HEK293 (cell line): ENCODE measurements at regions not wholly inside any gene's neighbourhood (a gene's known extent, or its start where the extent isn't known, plus 50 kb on each side); places are given as distances from the start of the nearest gene placed in this dataset.

Source experiments
- CTCF ChIA-PET: fragments of 350-600 bp; formaldehyde crosslinking; extraction: SDS; loops from one replicate; lab custom pipeline; 2021; ENCODE audit warnings: antibody characterized with exemption; lab: Yijun Ruan, JAX
- POLR2A ChIA-PET: fragments of 300-600 bp; formaldehyde crosslinking; extraction: SDS; loops from one replicate; lab custom pipeline; 2020; ENCODE audit warnings: antibody characterized with exemption, inconsistent platforms; lab: Yijun Ruan, JAX
- H3K27ac ChIP-seq: fragments of 200-500 bp; sonication (Bioruptor generic); 2 replicates; pipeline ENCODE4 v1.5.1; 2014; ENCODE audit warnings: low read depth, low read length, control low read depth, inconsistent platforms; ENCODE audit errors: extremely low read depth
- H3K36me3 ChIP-seq, 2 experiments: fragments of 200-500 bp in 1 of 2; sonication (Bioruptor generic) in 1 of 2; 1 replicate in 1 of 2; 2 replicates in 1 of 2; pipeline ENCODE4 v1.5.1; 2014 to 2017; ENCODE audit warnings: inconsistent platforms in 2 of 2, low read length in 2 of 2; ENCODE audit not compliant: control insufficient read depth in 2 of 2, insufficient read depth in 1 of 2
- H3K4me1 ChIP-seq: fragments of 200-500 bp; sonication (Bioruptor generic); 2 replicates; pipeline ENCODE4 v1.5.1; 2014; ENCODE audit warnings: mild to moderate bottlenecking, low read length, inconsistent platforms; ENCODE audit not compliant: control insufficient read depth, insufficient read depth
- H3K4me3 ChIP-seq: 2 replicates; pipeline ENCODE4 v1.5.1; 2011; ENCODE audit warnings: low read depth, mild to moderate bottlenecking, control low read depth, low read length, moderate library complexity
- H3K9me3 ChIP-seq: fragments of 200-500 bp; sonication (Bioruptor generic); 2 replicates; pipeline ENCODE4 v1.5.1; 2014; ENCODE audit warnings: low read depth, low read length, inconsistent platforms; ENCODE audit not compliant: control insufficient read depth, insufficient read depth
- BCL11B ChIP-seq: fragments of 450-650 bp; formaldehyde crosslinking; IDR thresholded peaks from 2 replicates; pipeline ENCODE4 v1.5.1; 2016; ENCODE audit warnings: low read depth, missing biosample characterization, missing genetic modification characterization
- GLIS1 ChIP-seq: fragments of 450-650 bp; formaldehyde crosslinking; IDR thresholded peaks from 2 replicates; pipeline ENCODE4 v1.5.1; 2016; ENCODE audit warnings: missing biosample characterization, missing genetic modification characterization
- KLF1 ChIP-seq: fragments of 450-650 bp; formaldehyde crosslinking; IDR thresholded peaks from 2 replicates; pipeline ENCODE4 v1.5.1; 2016; ENCODE audit warnings: missing biosample characterization, missing genetic modification characterization
- KLF10 ChIP-seq: fragments of 450-650 bp; IDR thresholded peaks from 2 replicates; pipeline ENCODE4 v1.5.1; 2018; ENCODE audit warnings: missing biosample characterization, mild to moderate bottlenecking, missing genetic modification characterization
- SCRT2 ChIP-seq: fragments of 450-650 bp; formaldehyde crosslinking; IDR thresholded peaks from 2 replicates; pipeline ENCODE4 v1.5.1; 2016; ENCODE audit warnings: missing biosample characterization, missing genetic modification characterization
- SP2 ChIP-seq: fragments of 450-650 bp; formaldehyde crosslinking; IDR thresholded peaks from 2 replicates; pipeline ENCODE4 v1.5.1; 2016; ENCODE audit warnings: missing biosample characterization, missing genetic modification characterization
- YY2 ChIP-seq: fragments of 450-650 bp; formaldehyde crosslinking; IDR thresholded peaks from 2 replicates; pipeline ENCODE4 v1.5.1; 2016; ENCODE audit warnings: missing biosample characterization, missing genetic modification characterization
- ZBTB21 ChIP-seq: fragments of 450-650 bp; formaldehyde crosslinking; IDR thresholded peaks from 2 replicates; pipeline ENCODE4 v1.5.1; 2017; ENCODE audit warnings: missing biosample characterization, missing genetic modification characterization
- ZBTB8A ChIP-seq: fragments of 450-650 bp; formaldehyde crosslinking; IDR thresholded peaks from 2 replicates; pipeline ENCODE4 v1.5.1; 2016; ENCODE audit warnings: missing biosample characterization, missing genetic modification characterization
- ZFHX2 ChIP-seq: fragments of 450-650 bp; formaldehyde crosslinking; conservative IDR thresholded peaks from 2 replicates; pipeline ENCODE4 v1.5.1; 2016; ENCODE audit warnings: missing biosample characterization, missing genetic modification characterization
- ZFP3 ChIP-seq: fragments of 450-650 bp; formaldehyde crosslinking; IDR thresholded peaks from 2 replicates; pipeline ENCODE4 v1.5.1; 2016; ENCODE audit warnings: low read depth, missing biosample characterization, missing genetic modification characterization
- ZNF146 ChIP-seq: fragments of 450-650 bp; formaldehyde crosslinking; IDR thresholded peaks from 2 replicates; pipeline ENCODE4 v1.5.1; 2016; ENCODE audit warnings: missing biosample characterization, missing genetic modification characterization
- ZNF214 ChIP-seq: fragments of 450-650 bp; formaldehyde crosslinking; IDR thresholded peaks from 2 replicates; pipeline ENCODE4 v1.5.1; 2017; ENCODE audit warnings: missing biosample characterization, mild to moderate bottlenecking, missing genetic modification characterization, borderline replicate concordance
- ZNF221 ChIP-seq: fragments of 450-650 bp; formaldehyde crosslinking; IDR thresholded peaks from 2 replicates; pipeline ENCODE4 v1.5.1; 2017; ENCODE audit warnings: missing biosample characterization, missing genetic modification characterization, borderline replicate concordance
- ZNF416 ChIP-seq: fragments of 450-650 bp; formaldehyde crosslinking; IDR thresholded peaks from 2 replicates; pipeline ENCODE4 v1.5.1; 2016; ENCODE audit warnings: missing biosample characterization, missing genetic modification characterization
- ZNF510 ChIP-seq: fragments of 450-650 bp; formaldehyde crosslinking; IDR thresholded peaks from 2 replicates; pipeline ENCODE4 v1.5.1; 2018; ENCODE audit warnings: mild to moderate bottlenecking, missing genetic modification characterization, missing biosample characterization; ENCODE audit not compliant: insufficient replicate concordance
- ZNF530 ChIP-seq: fragments of 450-650 bp; formaldehyde crosslinking; IDR thresholded peaks from 2 replicates; pipeline ENCODE4 v1.5.1; 2016; ENCODE audit warnings: low read depth, missing biosample characterization, missing genetic modification characterization
- ZNF544 ChIP-seq: fragments of 450-650 bp; formaldehyde crosslinking; IDR thresholded peaks from 2 replicates; pipeline ENCODE4 v1.5.0; 2017; ENCODE audit warnings: missing biosample characterization, missing genetic modification characterization
- ZNF558 ChIP-seq: fragments of 450-650 bp; formaldehyde crosslinking; IDR thresholded peaks from 2 replicates; pipeline ENCODE4 v1.5.1; 2016; ENCODE audit warnings: missing biosample characterization, missing genetic modification characterization
- ZNF610 ChIP-seq: fragments of 450-650 bp; formaldehyde crosslinking; IDR thresholded peaks from 2 replicates; pipeline ENCODE4 v1.5.1; 2016; ENCODE audit warnings: missing biosample characterization, missing genetic modification characterization, borderline replicate concordance
- ZNF623 ChIP-seq: fragments of 450-650 bp; formaldehyde crosslinking; IDR thresholded peaks from 2 replicates; pipeline ENCODE4 v1.5.1; 2016; ENCODE audit warnings: missing biosample characterization, missing genetic modification characterization
- ZNF76 ChIP-seq: fragments of 450-650 bp; formaldehyde crosslinking; IDR thresholded peaks from 2 replicates; pipeline ENCODE4; 2016; ENCODE audit warnings: low read depth, missing biosample characterization, missing genetic modification characterization, borderline replicate concordance
- ZNF777 ChIP-seq: fragments of 450-650 bp; formaldehyde crosslinking; IDR thresholded peaks from 2 replicates; pipeline ENCODE4 v1.5.1; 2017; ENCODE audit warnings: missing biosample characterization, missing genetic modification characterization, borderline replicate concordance
- ZNF830 ChIP-seq: fragments of 450-650 bp; IDR thresholded peaks from 2 replicates; pipeline ENCODE4 v1.5.0; 2018; ENCODE audit warnings: missing biosample characterization, missing genetic modification characterization, low read depth, mild to moderate bottlenecking, moderate library complexity
- ZNF843 ChIP-seq: fragments of 450-650 bp; formaldehyde crosslinking; IDR thresholded peaks from 2 replicates; pipeline ENCODE4 v1.5.1; 2016; ENCODE audit warnings: missing biosample characterization, missing genetic modification characterization
- TF ChIP-seq, protein P1 (sequence below): fragments of 450-650 bp; IDR thresholded peaks from 2 replicates; pipeline ENCODE4 v1.5.1; 2018; ENCODE audit warnings: missing biosample characterization, missing genetic modification characterization
- TF ChIP-seq, protein P2 (sequence below): fragments of 450-650 bp; formaldehyde crosslinking; IDR thresholded peaks from 2 replicates; pipeline ENCODE4 v1.5.1; 2016; ENCODE audit warnings: missing biosample characterization, missing genetic modification characterization
- TF ChIP-seq, protein P3 (sequence below): fragments of 450-650 bp; formaldehyde crosslinking; IDR thresholded peaks from 2 replicates; pipeline ENCODE4 v1.5.1; 2017; ENCODE audit warnings: missing biosample characterization, missing genetic modification characterization
- TF ChIP-seq, protein P4 (sequence below): fragments of 450-650 bp; formaldehyde crosslinking; IDR thresholded peaks from 2 replicates; pipeline ENCODE4 v1.5.1; 2016; ENCODE audit warnings: missing biosample characterization, missing genetic modification characterization
- TF ChIP-seq, protein P5 (sequence below): fragments of 450-650 bp; formaldehyde crosslinking; IDR thresholded peaks from 2 replicates; pipeline ENCODE4 v1.5.1; 2016; ENCODE audit warnings: missing biosample characterization, missing genetic modification characterization
- TF ChIP-seq, protein P6 (sequence below): fragments of 450-650 bp; formaldehyde crosslinking; IDR thresholded peaks from 2 replicates; pipeline ENCODE4; 2016; ENCODE audit warnings: missing biosample characterization, missing genetic modification characterization

DNA sequence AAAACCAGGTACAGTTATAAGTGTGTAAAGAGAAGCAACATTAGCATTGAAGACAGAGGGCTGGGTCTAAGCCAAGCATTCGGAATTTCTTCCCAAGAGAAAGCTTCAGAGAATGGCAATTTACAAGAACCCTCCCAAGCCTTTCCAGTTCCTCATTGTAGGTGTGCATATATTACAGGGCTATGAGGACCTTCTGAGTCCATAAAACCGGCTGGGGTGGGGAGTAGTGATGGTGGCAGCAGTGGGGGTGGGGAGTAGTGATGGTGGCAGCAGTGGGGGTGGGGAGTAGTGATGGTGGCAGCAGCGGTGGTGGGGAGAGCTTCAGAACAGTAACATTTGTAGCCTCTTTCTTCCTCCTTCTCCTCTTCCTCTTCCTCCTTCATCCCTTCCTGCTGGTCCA is 368.7 kb upstream of the UMPS start:
- H3K27ac ChIP-seq, result no peak overlapping the region
- CTCF ChIA-PET, result interaction anchor here (0.5 kb wide), 1 partner anchor 346 kb away, joined by 3 read pairs; no protein-coding TSS in a partner anchor
- TF ChIP-seq KLF1 (tag by site-specific recombination), result no peak
- TF ChIP-seq, protein P1, sequence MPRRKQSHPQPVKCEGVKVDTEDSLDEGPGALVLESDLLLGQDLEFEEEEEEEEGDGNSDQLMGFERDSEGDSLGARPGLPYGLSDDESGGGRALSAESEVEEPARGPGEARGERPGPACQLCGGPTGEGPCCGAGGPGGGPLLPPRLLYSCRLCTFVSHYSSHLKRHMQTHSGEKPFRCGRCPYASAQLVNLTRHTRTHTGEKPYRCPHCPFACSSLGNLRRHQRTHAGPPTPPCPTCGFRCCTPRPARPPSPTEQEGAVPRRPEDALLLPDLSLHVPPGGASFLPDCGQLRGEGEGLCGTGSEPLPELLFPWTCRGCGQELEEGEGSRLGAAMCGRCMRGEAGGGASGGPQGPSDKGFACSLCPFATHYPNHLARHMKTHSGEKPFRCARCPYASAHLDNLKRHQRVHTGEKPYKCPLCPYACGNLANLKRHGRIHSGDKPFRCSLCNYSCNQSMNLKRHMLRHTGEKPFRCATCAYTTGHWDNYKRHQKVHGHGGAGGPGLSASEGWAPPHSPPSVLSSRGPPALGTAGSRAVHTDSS (tag by site-specific recombination), result peak; percentile 44; the same call in 1 of the 2 replicates
- H3K36me3 ChIP-seq, result no peaks in the 10 kb centered on the region
- H3K4me1 ChIP-seq, result no peaks in the 10 kb centered on the region; the same call in 1 of the 2 replicates
- POLR2A ChIA-PET, result no interaction called here
- no peaks in the 10 kb centered on the region for H3K9me3 ChIP-seq
- H3K4me3 ChIP-seq, result no peak overlapping the region

DNA sequence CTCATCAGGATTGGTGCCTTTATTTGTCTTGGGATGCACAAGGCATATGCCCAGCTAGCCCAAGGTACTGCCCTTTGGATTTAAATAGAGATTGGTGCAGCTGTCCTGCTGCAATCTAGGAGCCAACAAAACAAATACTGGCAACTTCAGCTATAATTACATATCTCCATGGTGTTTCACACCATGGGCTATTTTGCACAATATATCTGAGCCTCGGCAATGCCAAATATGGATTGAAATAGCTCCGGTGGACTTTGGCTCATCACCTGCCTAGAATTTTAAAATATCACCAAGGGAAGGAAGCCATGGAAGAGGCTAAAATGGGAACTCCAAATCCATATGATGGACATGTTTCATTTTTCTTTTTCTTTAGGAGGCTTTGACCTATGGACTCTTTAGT is 367.8 kb upstream of the UMPS start:
- no peaks in the 10 kb centered on the region for H3K36me3 ChIP-seq

DNA sequence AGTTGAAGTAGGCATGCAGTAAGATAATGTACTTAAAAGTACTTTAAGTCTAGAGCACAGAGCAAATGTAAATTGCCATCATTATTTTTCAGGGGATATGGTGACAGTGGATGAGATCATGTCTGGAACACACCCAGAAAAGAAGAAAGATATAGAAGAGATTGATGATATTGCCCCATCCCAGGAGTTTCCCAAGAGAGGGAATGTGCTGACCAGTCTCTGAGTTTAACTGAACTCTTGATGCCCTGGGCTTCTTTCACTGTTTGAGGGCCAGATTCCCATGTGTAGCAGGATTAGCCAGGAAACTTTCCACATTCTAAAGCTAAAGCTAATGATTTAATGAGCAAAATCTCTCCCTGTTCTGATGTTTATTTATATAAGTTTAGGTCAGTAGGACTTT is 366.8 kb upstream of the UMPS start:
- H3K36me3 ChIP-seq, result no peaks in the 10 kb centered on the region
- ChIA-PET CTCF (interaction anchor here (1.1 kb wide), 1 partner anchor 104 kb away, joined by 7 read pairs; no protein-coding TSS in a partner anchor), POLR2A (no interaction called here)
- no peak overlapping the region for H3K4me3 ChIP-seq
- H3K27ac ChIP-seq, result no peak overlapping the region
- no peaks in the 10 kb centered on the region; the same call in 1 of the 2 replicates for H3K4me1 ChIP-seq
- no peaks in the 10 kb centered on the region for H3K9me3 ChIP-seq
- 0 out of 2 replicates have a peak, but pooled peaks have one; percentile 19 for TF ChIP-seq ZNF843 (tag by site-specific recombination)
- no peak for TF ChIP-seq ZNF416 (tag by site-specific recombination)
- no peak for TF ChIP-seq ZNF76 (tag by site-specific recombination)
- no peak for TF ChIP-seq GLIS1 (tag by site-specific recombination)
- TF ChIP-seq ZNF558 (tag by site-specific recombination), result no peak
- no peak for TF ChIP-seq ZNF146
- no peak for TF ChIP-seq ZNF530
- TF ChIP-seq, protein P2, sequence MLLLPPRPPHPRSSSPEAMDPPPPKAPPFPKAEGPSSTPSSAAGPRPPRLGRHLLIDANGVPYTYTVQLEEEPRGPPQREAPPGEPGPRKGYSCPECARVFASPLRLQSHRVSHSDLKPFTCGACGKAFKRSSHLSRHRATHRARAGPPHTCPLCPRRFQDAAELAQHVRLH, result no peak
- TF ChIP-seq, protein P3, sequence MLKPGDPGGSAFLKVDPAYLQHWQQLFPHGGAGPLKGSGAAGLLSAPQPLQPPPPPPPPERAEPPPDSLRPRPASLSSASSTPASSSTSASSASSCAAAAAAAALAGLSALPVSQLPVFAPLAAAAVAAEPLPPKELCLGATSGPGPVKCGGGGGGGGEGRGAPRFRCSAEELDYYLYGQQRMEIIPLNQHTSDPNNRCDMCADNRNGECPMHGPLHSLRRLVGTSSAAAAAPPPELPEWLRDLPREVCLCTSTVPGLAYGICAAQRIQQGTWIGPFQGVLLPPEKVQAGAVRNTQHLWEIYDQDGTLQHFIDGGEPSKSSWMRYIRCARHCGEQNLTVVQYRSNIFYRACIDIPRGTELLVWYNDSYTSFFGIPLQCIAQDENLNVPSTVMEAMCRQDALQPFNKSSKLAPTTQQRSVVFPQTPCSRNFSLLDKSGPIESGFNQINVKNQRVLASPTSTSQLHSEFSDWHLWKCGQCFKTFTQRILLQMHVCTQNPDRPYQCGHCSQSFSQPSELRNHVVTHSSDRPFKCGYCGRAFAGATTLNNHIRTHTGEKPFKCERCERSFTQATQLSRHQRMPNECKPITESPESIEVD, result peak; percentile 51
- TF ChIP-seq ZNF544 (tag by site-specific recombination), result no peak
- no peak for TF ChIP-seq SP2 (tag by site-specific recombination)

More for the DNA sequence above, 367.8 kb upstream of the UMPS start:
- POLR2A ChIA-PET, result no interaction called here
- Histone ChIP-seq H3K4me3 (no peak overlapping the region), H3K9me3 (no peaks in the 10 kb centered on the region), H3K4me1 (no peaks in the 10 kb centered on the region; the same call in 1 of the 2 replicates), H3K27ac (no peak overlapping the region)
- CTCF ChIA-PET, result interaction anchor here (1.0 kb wide), 1 partner anchor 11 kb away, joined by 3 read pairs; no protein-coding TSS in a partner anchor
- TF ChIP-seq BCL11B (tag by site-specific recombination) (no peak), ZNF214 (tag by site-specific recombination) (no peak), ZFHX2 (tag by site-specific recombination) (no peak), ZNF610 (tag by site-specific recombination) (no peak), ZNF510 (tag by site-specific recombination) (no peak), KLF10 (tag by site-specific recombination) (no peak), ZNF830 (tag by site-specific recombination) (no peak), ZNF777 (no peak), ZNF544 (tag by site-specific recombination) (no peak), ZNF623 (tag by site-specific recombination) (no peak), ZBTB21 (tag by site-specific recombination) (no peak), SCRT2 (no peak), ZNF221 (no peak), ZFP3 (tag by site-specific recombination) (no peak), ZBTB8A (tag by site-specific recombination) (no peak), YY2 (tag by site-specific recombination) (no peak)
- TF ChIP-seq, protein P4, sequence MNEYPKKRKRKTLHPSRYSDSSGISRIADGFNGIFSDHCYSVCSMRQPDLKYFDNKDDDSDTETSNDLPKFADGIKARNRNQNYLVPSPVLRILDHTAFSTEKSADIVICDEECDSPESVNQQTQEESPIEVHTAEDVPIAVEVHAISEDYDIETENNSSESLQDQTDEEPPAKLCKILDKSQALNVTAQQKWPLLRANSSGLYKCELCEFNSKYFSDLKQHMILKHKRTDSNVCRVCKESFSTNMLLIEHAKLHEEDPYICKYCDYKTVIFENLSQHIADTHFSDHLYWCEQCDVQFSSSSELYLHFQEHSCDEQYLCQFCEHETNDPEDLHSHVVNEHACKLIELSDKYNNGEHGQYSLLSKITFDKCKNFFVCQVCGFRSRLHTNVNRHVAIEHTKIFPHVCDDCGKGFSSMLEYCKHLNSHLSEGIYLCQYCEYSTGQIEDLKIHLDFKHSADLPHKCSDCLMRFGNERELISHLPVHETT (tag by site-specific recombination), result no peak
- TF ChIP-seq, protein P5, sequence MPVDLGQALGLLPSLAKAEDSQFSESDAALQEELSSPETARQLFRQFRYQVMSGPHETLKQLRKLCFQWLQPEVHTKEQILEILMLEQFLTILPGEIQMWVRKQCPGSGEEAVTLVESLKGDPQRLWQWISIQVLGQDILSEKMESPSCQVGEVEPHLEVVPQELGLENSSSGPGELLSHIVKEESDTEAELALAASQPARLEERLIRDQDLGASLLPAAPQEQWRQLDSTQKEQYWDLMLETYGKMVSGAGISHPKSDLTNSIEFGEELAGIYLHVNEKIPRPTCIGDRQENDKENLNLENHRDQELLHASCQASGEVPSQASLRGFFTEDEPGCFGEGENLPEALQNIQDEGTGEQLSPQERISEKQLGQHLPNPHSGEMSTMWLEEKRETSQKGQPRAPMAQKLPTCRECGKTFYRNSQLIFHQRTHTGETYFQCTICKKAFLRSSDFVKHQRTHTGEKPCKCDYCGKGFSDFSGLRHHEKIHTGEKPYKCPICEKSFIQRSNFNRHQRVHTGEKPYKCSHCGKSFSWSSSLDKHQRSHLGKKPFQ (tag by site-specific recombination), result no peak
- TF ChIP-seq, protein P6, sequence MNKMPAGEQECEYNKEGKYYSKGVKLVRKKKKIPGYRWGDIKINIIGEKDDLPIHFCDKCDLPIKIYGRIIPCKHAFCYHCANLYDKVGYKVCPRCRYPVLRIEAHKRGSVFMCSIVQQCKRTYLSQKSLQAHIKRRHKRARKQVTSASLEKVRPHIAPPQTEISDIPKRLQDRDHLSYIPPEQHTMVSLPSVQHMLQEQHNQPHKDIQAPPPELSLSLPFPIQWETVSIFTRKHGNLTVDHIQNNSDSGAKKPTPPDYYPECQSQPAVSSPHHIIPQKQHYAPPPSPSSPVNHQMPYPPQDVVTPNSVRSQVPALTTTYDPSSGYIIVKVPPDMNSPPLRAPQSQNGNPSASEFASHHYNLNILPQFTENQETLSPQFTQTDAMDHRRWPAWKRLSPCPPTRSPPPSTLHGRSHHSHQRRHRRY (tag by site-specific recombination), result no peak
